DMS 273 (cell line): ENCODE measurements at regions not wholly inside any gene's neighbourhood (a gene's known extent, or its start where the extent isn't known, plus 50 kb on each side); places are given as distances from the start of the nearest gene placed in this dataset.

Source experiments
- DNase-seq: peaks from one replicate; lab custom pipeline; 2025; ENCODE audit not compliant: unreplicated experiment; lab: John Stamatoyannopoulos, UW

- no peak for DNase-seq
Observed at GRCh38 chr21:24938573-24938972, 668.7 kb downstream of the MRPL39 start.

GRCh38 chr21:24935991-24936390 lies 671.3 kb downstream of the MRPL39 start:
- no peak for DNase-seq

- no peak for DNase-seq
Observed at GRCh38 chr21:24910591-24910990, 696.7 kb downstream of the MRPL39 start.

GRCh38 chr21:24903994-24904635 lies 703.2 kb downstream of the MRPL39 start:
- no peak for DNase-seq

- DNase-seq, result no peak
Observed at GRCh38 chr21:24899138-24899537, 708.1 kb downstream of the MRPL39 start.

GRCh38 chr21:24897883-24898282 lies 709.4 kb downstream of the MRPL39 start:
- DNase-seq, result no peak

- DNase-seq, result no peak
Observed at GRCh38 chr21:24896735-24897124, 710.6 kb downstream of the MRPL39 start.

- DNase-seq, result peak; percentile 5
Observed at GRCh38 chr21:24895885-24896734, 711.2 kb downstream of the MRPL39 start.

- DNase-seq, result no peak
Observed at GRCh38 chr21:24894324-24894723, 713.0 kb downstream of the MRPL39 start.

- DNase-seq, result no peak
Observed at GRCh38 chr21:24890021-24890420, 717.3 kb downstream of the MRPL39 start.

- no peak for DNase-seq
Observed at GRCh38 chr21:24881506-24881905, 725.8 kb downstream of the MRPL39 start.

GRCh38 chr21:24870633-24871032 lies 736.6 kb downstream of the MRPL39 start:
- no peak for DNase-seq

GRCh38 chr21:24869862-24870261 lies 737.4 kb downstream of the MRPL39 start:
- no peak for DNase-seq

GRCh38 chr21:24868117-24868516 lies 739.2 kb downstream of the MRPL39 start:
- DNase-seq, result no peak

- DNase-seq, result no peak
Observed at GRCh38 chr21:24861471-24861870, 745.8 kb downstream of the MRPL39 start.

GRCh38 chr21:24856326-24856725 lies 751.0 kb downstream of the MRPL39 start:
- no peak for DNase-seq

GRCh38 chr21:24852610-24853195 lies 754.6 kb downstream of the MRPL39 start:
- no peak for DNase-seq

GRCh38 chr21:24850121-24850520 lies 757.2 kb downstream of the MRPL39 start:
- DNase-seq, result no peak

- no peak for DNase-seq
Observed at GRCh38 chr21:24844671-24845070, 762.6 kb downstream of the MRPL39 start.

- DNase-seq, result no peak
Observed at GRCh38 chr21:24840287-24840686, 767.0 kb downstream of the MRPL39 start.

- DNase-seq, result no peak
Observed at GRCh38 chr21:24832961-24833360, 774.3 kb downstream of the MRPL39 start.

GRCh38 chr21:24829397-24829796 lies 777.9 kb downstream of the MRPL39 start:
- DNase-seq, result no peak
